Jurkat, Clone E6-1 (cell line): ENCODE measurements at regions not wholly inside any gene's neighbourhood (a gene's known extent, or its start where the extent isn't known, plus 50 kb on each side); places are given as distances from the start of the nearest gene placed in this dataset.
"Not testable (repeated sequence)": the region's sequence is repeated elsewhere in the genome, so short reads cannot be mapped to it uniquely, and the experiment has no call there.

Source experiments
- DNase-seq: peaks from one replicate; pipeline ENCODE4 v3.0.0-alpha.2; 2011; ENCODE audit warnings: low read depth, low spot score
- H3K4me3 ChIP-seq: 2 replicates; pipeline ENCODE4 v1.5.1; 2011; ENCODE audit warnings: mild to moderate bottlenecking, low read length, control low read depth, moderate library complexity

DNA sequence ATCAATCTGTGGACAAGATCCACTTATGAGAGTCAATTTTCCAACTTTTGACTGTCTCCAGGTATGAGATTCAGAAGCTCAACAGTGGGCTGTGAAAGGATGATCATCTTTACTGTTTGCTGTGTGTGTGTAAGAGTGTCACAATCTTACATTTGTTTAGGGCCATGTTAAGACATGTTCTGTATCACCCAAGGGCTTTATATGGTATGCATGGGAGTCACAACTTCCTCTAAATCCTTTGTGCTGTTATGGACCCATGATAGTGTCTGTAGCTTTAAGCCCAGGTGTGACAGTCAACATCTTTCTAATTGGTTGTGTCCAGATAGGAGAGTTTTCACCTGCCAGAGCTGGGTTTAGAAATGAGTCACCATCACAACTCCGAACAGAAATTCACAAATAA lies 70.2 kb downstream of the ZNF726 start:
- DNase-seq, H3K4me3 ChIP-seq: not testable (repeated sequence)

- no peak overlapping the region for H3K4me3 ChIP-seq
- no peak for DNase-seq
Observed at GRCh38 chr19:23986623-23987022, 71.9 kb downstream of the ZNF726 start.

DNA sequence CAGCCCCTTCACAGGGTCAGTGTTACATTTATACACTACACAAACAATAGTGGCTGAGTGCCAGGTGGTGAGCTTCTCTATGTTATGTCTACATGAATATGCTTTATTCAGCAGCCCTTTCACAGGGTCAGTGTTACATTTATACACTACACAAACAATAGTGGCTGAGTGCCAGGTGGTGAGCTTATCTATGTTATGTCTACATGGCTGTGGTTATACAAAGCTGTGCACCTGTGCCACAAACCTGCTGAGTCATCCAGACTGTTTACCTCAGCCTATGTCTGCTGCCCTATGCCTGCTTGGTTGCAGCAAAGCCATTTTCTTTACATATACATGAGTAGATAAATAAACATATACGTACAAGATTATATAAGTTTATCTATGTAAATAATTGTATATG lies 76.5 kb downstream of the ZNF726 start:
- peak; percentile 73 for DNase-seq
- H3K4me3 ChIP-seq: no peak overlapping the region

DNA sequence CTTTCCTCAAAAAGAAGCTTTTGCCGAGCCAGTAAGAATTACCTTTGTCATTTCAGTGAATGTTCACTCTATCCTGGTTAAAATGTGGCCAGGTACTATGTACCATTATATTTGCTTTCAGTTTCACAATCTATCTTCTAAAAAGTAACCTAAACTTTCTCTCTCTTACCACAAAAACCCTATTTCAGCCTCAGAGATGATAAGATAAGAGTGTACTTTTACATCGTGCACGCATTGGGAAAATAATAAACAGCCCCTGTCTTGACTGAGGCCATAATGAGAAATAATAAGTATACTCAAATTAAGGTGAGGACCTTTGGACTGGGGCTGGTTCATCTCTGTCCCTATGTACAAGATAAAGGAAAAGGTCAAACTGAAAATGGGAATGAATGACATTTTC lies 77.7 kb downstream of the ZNF726 start:
- H3K4me3 ChIP-seq: no peak overlapping the region
- DNase-seq: peak; percentile 38

GRCh38 chr19:23993440-23993839 lies 78.8 kb downstream of the ZNF726 start:
- no peak overlapping the region for H3K4me3 ChIP-seq
- no peak for DNase-seq

GRCh38 chr19:23996549-23996948 lies 81.9 kb downstream of the ZNF726 start:
- peak; percentile 7 for DNase-seq
- H3K4me3 ChIP-seq: no peak overlapping the region

DNA sequence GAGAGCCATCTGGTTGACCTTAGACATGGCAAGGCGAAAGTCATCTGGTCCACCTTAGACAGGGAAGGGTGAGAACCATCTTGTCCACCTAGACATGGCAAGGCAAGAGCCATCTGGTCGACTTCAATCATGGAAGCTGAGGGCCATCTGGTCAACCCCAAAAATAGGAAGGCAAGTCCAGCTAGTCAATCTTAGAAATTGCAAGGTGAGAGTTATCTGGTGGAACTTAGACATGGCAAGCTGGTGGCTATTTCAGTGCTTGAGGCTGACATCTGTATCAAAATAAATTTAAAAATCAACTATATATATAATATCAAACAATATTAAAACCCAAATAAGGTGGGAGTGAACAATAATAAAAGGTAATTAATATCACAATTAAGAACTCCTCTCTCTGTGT lies 83.9 kb downstream of the ZNF726 start:
- DNase-seq: no peak
- no peak overlapping the region for H3K4me3 ChIP-seq

- no peak for DNase-seq
- H3K4me3 ChIP-seq: no peak overlapping the region
Observed at GRCh38 chr19:23999821-24000610, 85.3 kb downstream of the ZNF726 start.

GRCh38 chr19:24000656-24001055 lies 86.0 kb downstream of the ZNF726 start:
- H3K4me3 ChIP-seq: no peak overlapping the region
- DNase-seq: no peak

GRCh38 chr19:24002256-24002945 lies 84.6 kb upstream of the ZNF254 start:
- no peak overlapping the region for H3K4me3 ChIP-seq
- no peak for DNase-seq

- H3K4me3 ChIP-seq: no peak overlapping the region
- DNase-seq: no peak
Observed at GRCh38 chr19:24003537-24003936, 83.5 kb upstream of the ZNF254 start.

DNA sequence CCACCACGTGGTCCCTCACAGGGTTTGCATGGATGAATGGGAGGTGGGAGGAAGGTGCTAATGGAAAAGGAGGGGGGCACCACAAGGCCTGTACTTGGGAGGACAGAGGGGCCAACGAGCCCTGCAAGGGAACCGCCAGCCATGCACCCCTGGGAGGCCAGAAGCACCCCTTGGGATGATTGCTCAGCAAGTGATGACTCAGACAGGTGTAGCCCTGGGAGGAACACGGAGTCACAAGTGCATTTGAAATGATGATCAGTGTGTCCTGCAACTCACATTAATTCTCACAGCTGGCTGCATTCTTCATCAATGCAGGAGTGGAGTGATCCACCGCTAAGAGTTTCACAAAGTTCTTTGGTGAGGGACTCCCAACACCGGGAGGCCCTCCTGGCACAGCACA lies 82.8 kb upstream of the ZNF254 start:
- H3K4me3 ChIP-seq: no peak overlapping the region

DNA sequence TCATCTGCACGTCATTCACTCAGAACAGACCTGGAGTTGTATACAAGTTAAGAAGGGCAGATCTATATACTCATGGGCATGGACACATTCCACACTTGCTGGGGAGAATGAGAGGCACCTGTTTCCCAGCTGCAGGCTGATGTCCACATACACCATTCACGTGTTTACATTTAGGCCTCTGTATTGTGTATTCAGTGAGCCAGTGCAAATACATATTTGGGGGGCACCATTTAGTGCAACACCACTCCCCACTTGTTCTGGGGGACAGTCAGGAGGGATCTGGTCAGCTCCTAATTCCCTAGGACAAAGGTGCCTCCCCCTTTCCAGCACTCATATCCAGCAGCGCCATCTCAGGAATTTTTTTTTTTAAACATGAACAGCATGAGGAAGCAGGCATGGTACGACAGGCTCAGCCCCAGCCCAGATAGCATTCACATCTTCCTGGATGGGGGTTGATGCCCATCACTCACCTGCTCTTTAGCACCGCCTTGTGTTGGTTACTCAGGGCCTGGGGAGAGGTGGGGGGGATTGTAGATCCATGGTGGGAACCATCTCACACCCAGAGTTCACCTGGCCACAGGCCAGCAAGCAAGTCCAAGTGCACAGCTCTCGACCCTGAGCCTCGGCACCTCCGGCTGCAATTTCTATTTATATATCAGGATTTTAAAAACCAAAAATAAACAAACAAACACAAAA lies 56.9 kb upstream of the ZNF254 start:
- no peak overlapping the region for H3K4me3 ChIP-seq
- DNase-seq: no peak

More for the DNA sequence above, 82.8 kb upstream of the ZNF254 start:
- no peak for DNase-seq

DNA sequence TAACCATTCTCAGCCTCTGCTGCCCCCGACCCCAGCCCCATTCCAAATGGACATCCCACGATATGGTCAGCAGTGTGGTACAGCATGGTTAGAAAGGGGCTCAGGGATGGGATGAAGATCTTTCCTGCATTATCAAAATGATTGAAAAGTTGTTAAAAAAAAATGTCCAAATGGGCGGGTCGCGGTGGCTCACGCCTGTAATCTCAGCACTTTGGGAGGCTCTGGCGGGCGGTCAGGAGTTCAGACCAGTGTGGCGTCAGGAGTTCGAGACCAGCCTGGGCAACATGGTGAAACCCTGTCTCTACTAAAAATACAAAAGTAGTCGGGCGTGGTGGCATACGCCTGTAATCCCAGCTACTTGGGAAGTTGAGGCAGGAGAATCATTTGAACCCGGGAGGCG lies 54.3 kb upstream of the ZNF254 start:
- no peak for DNase-seq
- H3K4me3 ChIP-seq: peak overlapping the region; percentile 89

DNA sequence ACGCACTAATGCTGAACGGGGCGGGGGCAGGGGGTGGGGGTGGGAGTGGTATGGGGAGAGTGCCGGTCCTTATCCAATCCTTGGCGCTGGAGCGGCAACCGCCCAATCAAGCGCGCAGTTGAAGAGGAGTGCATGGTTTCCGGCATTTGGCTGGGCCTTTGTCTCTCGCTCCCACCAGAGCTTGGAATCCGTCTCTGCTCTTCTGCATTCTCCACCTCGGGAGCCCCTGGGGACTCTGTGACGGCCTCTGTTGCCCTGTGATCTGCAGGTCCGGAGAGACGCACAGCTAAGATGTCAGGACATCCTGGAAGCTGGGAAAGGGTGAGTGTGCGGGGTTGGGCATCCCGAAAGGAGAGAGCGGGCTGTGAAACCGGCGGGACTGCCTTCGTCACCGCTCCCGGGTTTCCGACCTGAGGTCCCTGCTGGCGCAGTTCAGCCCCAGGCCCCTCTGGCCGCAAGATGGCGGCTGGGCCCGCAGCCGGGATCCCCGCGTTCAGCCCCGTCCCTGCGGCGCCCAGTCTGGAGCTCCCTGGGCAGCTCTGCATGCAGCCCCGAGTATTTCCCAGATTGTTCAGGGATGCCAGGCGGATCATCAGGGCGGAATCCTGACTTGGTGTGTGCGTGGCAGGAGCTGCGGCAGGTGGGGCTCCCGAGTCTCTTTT lies 53.6 kb upstream of the ZNF254 start:
- H3K4me3 ChIP-seq: peak overlapping the region; percentile 89
- peak; percentile 93 for DNase-seq

DNA sequence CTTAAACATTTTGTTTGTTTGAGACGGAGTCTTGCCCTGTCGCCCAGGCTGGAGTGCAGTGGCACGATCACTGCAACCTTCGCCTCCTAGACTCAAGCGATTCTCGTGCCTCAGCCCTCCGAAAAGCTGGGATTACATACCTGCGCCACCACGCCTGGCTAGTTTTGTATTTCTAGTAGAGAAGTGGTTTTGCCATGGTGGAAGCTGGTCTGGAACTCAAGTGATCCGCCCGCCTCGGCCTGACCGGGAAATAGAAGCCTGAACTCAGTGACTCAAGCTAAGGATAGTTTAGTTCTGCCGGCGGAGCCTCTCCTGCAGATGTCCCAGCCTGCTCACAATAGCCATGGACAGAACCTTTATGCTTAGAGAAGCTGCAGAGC lies 53.0 kb upstream of the ZNF254 start:
- peak overlapping the region; percentile 89 for H3K4me3 ChIP-seq
- peak; percentile 25 for DNase-seq

DNA sequence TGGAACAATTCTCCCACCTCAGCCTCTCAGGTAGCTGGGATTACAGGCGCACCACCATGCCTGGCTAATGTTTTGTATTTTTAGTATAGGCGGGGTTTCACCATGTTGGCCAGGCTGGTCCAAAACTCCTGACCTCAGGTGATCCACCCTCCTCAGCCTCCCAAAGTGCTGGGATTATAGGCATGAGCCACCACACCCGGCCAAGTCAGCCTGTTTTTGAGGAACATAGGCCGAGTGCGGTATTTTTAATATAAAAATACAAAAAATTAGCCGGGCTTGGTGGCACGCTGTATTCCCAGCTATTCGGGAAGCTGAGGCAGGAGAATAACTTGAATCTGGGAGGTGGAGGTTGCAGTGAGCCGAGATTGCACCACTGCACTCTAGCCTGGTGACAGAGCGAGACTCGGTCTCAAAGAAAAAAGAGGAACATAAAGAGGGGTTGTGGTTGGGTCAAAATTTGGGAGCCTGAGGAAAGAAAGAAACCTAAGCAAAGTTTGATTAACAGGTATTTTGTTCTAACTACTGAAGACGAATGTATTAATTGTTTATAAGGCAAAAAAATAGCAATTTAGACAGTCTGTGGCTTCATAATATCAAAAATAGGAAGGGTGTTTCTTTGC lies 51.6 kb upstream of the ZNF254 start:
- not testable (repeated sequence) for DNase-seq, H3K4me3 ChIP-seq
